Jurkat, Clone E6-1 (cell line): ENCODE measurements at regions not wholly inside any gene's neighbourhood (a gene's known extent, or its start where the extent isn't known, plus 50 kb on each side); places are given as distances from the start of the nearest gene placed in this dataset.
"Not testable (repeated sequence)": the region's sequence is repeated elsewhere in the genome, so short reads cannot be mapped to it uniquely, and the experiment has no call there.

Experiments
- DNase-seq: peaks from one replicate; pipeline ENCODE4 v3.0.0-alpha.2; 2011; ENCODE audit warnings: low read depth, low spot score
- H3K4me3 ChIP-seq: 2 replicates; pipeline ENCODE4 v1.5.1; 2011; ENCODE audit warnings: mild to moderate bottlenecking, low read length, control low read depth, moderate library complexity

DNA sequence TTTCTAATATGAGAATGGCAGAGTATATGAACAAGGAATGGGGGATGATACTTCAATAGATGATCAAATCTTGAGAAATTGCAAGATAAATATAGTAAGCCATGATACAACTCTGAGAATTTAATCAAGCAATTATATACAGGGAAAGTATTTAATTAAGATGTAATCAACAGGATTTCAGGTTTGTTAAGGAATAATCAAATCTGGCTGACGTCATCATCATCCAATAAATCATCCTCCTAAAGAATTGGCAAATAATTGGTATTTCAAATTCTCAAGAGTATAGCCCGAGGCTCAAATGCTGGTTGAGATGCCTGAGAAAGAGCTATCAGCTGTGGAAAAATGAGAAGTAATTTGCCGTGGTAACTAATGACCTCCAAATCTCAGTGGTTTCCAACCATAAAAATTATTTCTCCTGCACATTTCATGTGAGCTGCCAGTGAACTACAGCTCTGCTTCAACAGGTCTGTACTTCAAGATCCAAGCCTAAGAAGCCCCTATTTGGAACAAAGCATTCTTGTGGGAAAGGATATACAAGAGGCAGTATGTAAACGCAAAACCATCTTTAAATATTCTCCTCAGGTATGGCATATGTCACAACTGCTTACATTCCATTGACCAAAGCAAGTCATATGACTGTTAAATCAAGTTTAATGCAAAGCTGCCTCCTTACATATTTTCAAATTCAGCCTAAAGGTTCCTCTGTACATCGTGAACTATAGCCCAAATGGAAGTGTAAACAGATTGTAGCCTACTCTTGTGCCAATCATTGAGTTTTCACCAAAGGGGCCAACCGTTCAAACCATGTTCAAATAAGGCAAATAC, 503.0 kb downstream of the KIF20B start:
- no peak overlapping the region for H3K4me3 ChIP-seq
- DNase-seq: no peak

- DNase-seq: no peak
Observed at GRCh38 chr10:90204956-90205314, 503.5 kb downstream of the KIF20B start.

DNA sequence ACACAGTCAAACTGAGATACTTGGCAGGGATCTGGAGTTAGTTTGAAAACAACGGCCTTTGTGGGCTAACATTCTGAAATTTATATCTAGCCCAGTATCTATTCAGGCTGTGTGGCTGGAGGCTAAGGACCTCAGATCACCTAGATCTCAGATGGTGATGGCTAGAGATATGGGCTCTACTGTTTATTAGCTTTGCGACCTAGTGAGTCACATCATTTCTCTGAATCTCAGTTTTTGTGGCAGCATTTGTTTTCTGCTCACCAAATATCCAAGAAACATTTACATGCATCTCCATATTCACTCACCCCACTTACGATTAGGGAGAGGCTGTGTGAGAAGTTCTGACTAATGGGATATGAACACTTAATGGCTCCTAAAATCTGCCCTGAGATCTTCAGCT, 503.9 kb downstream of the KIF20B start:
- no peak overlapping the region for H3K4me3 ChIP-seq
- DNase-seq: no peak

More at GRCh38 chr10:90204956-90205314, 503.5 kb downstream of the KIF20B start:
- H3K4me3 ChIP-seq: no peak overlapping the region

DNA sequence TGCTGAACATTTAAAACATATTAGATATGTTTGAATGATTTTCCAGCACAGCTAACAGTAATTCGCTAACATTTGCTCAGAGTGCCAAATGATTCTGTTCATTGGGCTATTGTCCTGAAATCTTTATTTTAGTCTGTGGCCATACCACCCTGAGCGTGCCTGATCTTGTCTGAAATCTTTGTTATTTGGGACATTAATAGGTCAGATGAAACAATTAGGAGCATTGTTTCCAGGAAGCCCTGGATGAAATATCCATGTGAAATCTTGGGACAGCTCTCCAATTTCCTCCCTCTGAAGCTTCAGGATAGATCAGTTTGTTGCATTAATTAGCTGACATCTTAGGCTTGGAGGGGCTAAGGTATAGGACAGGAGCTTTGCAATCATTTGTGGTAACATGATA, 512.0 kb downstream of the KIF20B start:
- no peak for DNase-seq
- H3K4me3 ChIP-seq: no peak overlapping the region

GRCh38 chr10:90218846-90219245, 517.5 kb downstream of the KIF20B start:
- no peak overlapping the region for H3K4me3 ChIP-seq
- DNase-seq: no peak

DNA sequence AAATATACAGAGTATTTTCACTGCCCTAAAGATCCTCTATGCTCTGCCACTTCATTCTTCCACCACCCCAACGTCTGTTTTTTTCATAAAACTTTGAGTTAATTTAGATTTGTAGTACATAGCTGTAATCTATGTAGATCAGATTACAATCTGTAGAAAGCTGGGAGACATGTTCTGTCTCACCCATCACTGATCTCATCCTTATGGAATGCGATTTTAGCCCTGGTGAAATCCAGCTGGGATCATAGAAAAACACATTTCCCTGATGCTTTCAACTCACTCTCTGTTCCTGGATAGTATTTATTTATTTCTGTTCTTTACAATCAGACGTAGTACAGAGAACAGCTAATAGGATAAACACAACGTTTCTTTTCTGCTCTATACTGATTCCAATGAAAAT, 521.0 kb downstream of the KIF20B start:
- no peak overlapping the region for H3K4me3 ChIP-seq
- no peak for DNase-seq

- no peak overlapping the region for H3K4me3 ChIP-seq
- DNase-seq: no peak
Observed at GRCh38 chr10:90222939-90223338, 521.5 kb downstream of the KIF20B start.

GRCh38 chr10:90224791-90225566, 523.6 kb downstream of the KIF20B start:
- no peak for DNase-seq
- no peak overlapping the region for H3K4me3 ChIP-seq

GRCh38 chr10:90226517-90226916, 525.1 kb downstream of the KIF20B start:
- no peak for DNase-seq
- no peak overlapping the region for H3K4me3 ChIP-seq

DNA sequence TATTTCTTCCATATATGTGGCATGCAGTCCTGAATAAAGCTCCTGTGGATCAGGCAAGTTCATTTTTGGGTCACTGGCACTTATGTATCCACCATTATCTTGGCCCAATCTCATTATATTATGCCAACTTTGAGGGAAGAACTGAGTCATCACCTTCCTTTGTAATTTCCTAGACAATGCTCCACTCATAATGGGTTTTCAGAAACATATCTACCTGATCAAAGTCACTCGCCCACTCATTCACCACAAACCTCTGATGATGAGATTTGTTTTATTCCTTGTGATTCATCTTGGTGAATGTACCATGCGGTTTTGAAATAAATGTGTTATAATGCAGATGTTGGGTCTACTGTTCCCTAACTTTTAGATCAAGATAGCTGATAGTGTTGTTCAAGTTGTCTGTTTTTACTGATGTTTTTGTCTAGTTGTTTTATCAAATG, 525.8 kb downstream of the KIF20B start:
- DNase-seq: peak; percentile 85
- H3K4me3 ChIP-seq: no peak overlapping the region

- H3K4me3 ChIP-seq: no peak overlapping the region
- DNase-seq: no peak
Observed at GRCh38 chr10:90227786-90228185, 526.4 kb downstream of the KIF20B start.

DNA sequence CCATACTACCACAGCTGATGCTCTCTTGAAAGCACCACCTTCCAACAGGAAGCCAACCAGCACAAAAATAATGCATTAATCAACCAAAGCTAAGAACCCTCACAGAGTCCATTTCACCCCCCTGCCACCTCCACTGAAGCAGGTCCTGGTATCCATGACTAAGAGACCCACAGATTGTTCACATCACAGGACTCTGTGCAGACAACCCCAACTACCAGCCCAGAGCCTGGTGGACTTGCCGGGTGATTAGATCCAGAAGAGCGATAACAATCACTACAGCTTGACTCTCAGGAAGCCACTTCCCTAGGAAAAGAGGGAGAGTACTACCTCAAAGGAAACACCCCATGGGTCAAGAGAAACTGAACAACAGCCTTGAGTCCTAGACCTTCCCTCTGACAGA, 528.1 kb downstream of the KIF20B start:
- no peak overlapping the region for H3K4me3 ChIP-seq
- no peak for DNase-seq

- not testable (repeated sequence) for H3K4me3 ChIP-seq, DNase-seq
Observed at GRCh38 chr10:90233805-90234204, 532.4 kb downstream of the KIF20B start.

DNA sequence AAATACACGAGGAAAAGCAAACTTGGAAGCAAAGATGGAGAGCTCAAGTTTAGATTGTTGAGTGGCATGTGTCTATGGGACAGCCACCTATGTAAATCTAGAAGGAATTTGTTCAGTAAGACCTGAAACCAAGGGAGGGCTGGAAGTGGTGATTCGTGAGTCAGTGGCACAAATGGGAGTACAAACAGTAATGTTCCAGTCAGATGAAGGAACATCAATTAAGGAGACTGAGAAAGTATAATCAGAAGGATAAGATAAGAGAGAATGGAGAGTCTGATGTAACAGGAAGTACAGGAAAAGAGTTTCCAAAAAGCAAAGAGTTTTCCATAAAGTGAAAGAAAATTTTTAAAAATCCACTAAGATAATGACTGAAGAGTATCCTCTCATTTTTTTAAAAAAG, 544.2 kb downstream of the KIF20B start:
- DNase-seq: no peak
- no peak overlapping the region for H3K4me3 ChIP-seq

DNA sequence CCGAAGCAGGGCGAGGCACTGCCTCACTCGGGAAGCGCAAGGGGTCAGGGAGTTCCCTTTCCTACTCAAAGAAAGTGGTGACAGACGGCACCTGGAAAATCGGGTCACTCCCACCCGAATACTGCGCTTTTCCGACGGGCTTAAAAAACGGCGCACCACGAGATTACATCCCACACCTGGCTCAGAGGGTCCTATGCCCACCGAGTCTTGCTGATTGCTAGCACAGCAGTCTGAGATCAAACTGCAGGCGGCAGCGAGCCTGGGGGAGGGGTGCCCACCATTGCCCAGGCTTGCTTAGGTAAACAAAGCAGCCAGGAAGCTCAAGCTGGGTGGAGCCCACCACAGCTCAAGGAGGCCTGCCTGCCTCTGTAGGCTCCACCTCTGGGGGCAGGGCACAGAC, 549.4 kb downstream of the KIF20B start:
- not testable (repeated sequence) for DNase-seq, H3K4me3 ChIP-seq

DNA sequence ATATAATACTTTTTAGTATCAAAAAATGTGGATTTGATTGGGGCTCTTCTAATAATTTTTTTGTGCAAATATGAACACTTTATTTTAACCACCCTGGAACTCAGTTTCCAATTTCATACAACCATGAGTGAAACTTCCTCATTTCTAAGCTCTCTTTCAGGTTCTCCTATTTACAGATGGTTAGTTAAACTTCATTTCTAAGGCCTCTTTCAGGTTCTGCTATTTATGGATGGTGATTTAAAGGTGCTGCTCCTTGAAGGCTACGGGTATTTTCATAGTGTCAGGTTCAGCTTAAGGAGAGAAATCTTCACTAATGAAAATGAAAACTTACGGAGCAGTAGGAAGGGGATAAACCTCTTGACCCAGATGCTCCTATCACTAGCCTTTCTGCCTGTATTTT, 568.3 kb downstream of the KIF20B start:
- no peak for DNase-seq
- no peak overlapping the region for H3K4me3 ChIP-seq

DNA sequence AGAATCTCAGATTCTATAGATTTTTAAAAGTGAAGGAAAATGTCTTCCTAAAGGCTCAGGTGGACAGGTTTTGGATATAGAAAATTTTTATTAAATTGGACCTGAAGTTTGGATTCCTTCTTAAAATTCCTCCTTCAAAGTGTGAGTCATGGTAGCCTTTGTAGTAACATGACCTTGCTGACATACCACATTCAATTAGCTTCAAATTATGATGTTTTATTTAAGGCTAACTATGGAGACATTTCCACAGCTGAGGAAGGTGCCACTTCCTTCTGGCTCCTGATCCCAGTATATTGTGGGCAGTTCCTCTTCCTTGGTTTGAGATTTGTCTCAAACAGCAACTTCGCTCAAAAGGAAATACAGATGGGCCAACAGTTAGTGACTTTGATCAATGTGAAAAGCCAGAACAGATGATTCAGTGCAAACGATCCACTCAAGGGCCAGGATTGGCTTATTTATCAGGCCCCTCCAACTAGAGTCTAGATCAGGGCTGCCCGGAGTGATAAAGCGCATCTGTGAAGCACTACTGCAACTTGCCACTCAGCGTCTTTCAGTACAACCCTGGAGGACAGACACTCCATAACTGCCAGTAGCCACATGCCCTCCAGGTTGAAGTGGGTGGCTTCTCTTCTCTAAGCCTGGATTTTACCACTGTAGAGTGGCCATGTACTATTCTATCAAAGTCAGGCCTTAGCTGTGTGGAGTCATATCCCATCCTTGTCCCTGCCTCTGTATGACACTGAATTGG, 573.5 kb downstream of the KIF20B start:
- DNase-seq: no peak

GRCh38 chr10:90276894-90277475, 575.6 kb downstream of the KIF20B start:
- no peak for DNase-seq

More for the DNA sequence above, 573.5 kb downstream of the KIF20B start:
- H3K4me3 ChIP-seq: no peak overlapping the region

DNA sequence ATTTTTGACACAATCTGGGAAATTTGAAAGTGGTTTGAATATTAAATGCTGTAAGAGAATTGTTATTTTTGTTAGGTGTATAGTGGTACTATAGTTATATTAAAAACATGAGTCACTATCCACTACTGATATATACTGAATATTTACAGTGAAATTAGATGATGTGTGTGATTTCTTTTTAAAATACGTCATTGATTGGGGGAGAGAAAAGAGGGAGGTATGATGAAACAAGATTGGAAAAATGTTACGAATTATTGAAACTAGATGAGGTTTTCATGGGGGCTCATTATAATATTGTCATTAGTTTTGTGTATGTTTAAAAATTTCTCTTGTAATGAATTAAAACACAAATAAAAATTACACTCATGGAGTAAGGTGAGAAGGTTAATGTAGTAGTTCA, 571.4 kb downstream of the HTR7 start:
- H3K4me3 ChIP-seq: no peak overlapping the region

More at GRCh38 chr10:90276894-90277475, 575.6 kb downstream of the KIF20B start:
- no peak overlapping the region for H3K4me3 ChIP-seq

More for the DNA sequence above, 571.4 kb downstream of the HTR7 start:
- DNase-seq: no peak
